ENCODE measurements at regions not wholly inside any gene's neighbourhood (a gene's known extent, or its start where the extent isn't known, plus 50 kb on each side); places are given as distances from the start of the nearest gene placed in this dataset.

DNA sequence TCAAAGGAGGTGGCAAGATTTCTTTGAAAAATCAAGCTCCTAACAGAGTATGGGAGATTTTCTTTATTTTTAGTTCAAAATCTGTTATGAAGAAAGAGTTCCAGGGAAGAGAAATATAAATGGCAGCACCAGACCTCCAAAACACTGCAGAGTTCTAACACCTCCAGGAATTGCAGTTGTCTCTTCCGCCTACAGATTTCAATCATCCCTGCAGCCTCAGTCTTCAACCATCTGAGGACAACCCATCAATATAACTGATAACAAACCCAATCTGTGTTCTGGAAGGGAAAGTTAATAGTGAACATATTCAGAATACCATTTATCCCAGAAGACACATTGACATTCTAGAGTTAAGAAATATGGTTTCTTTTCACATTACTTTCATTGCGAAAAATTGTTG is 296.1 kb downstream of the ARAP2 start:
- ATAC-seq (no peak), DNase-seq (ENCODE audit: low spot score in 2 of 2) (no peak)
- no peak overlapping the region for H3K27ac Mint-ChIP-seq
- no peaks in the 10 kb centered on the region for H3K36me3 Mint-ChIP-seq
- H3K9me3 Mint-ChIP-seq: peaks cover 12 to 13% of the 10 kb centered on the region in 2 donors

- ATAC-seq: no peak
Measured at GRCh38 chr4:35950442-35950841, 293.9 kb downstream of the ARAP2 start.

DNA sequence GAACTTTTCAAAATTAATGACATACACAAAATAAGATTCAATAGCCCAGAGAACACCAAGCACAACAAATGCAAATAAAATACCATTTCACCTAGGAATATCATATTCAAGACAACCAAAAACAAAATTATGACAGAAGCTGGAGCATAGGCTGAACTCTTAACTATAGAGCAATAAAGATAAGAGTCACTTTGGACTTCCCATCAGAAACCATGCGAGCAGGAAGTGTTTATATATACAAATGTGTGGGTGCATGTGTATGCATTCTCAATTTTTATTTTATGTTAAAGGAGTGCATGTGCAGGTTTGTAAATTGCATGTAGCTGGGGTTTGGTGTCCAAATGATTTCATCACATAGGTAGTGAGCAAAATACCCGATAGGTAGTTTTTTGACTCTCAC is 291.6 kb downstream of the ARAP2 start:
- no peaks in the 10 kb centered on the region for H3K36me3 Mint-ChIP-seq
- ATAC-seq (no peak), DNase-seq (ENCODE audit: low spot score in 2 of 2) (no peak)
- no peak overlapping the region for H3K27ac Mint-ChIP-seq
- peaks cover 28 to 36% of the 10 kb centered on the region in 2 donors for H3K9me3 Mint-ChIP-seq

More at GRCh38 chr4:35950442-35950841, 293.9 kb downstream of the ARAP2 start:
- Mint-ChIP-seq H3K27ac (no peak overlapping the region), H3K36me3 (no peaks in the 10 kb centered on the region), H3K9me3 (peaks cover 19 to 25% of the 10 kb centered on the region in 2 donors)
- DNase-seq (ENCODE audit: low spot score in 2 of 2): no peak

- DNase-seq (ENCODE audit: low spot score in 2 of 2) (no peak), ATAC-seq (no peak)
- H3K36me3 Mint-ChIP-seq: no peaks in the 10 kb centered on the region
- H3K9me3 Mint-ChIP-seq: no peaks in the 10 kb centered on the region
- no peak overlapping the region for H3K27ac Mint-ChIP-seq
Measured at GRCh38 chr4:35963383-35963782, 280.9 kb downstream of the ARAP2 start.

- DNase-seq (ENCODE audit: low spot score in 2 of 2): no peak
- no peak overlapping the region for H3K27ac Mint-ChIP-seq
- no peaks in the 10 kb centered on the region for H3K36me3 Mint-ChIP-seq
- no peaks in the 10 kb centered on the region for H3K9me3 Mint-ChIP-seq
- no peak for ATAC-seq
Measured at GRCh38 chr4:35963974-35964515, 280.3 kb downstream of the ARAP2 start.

DNA sequence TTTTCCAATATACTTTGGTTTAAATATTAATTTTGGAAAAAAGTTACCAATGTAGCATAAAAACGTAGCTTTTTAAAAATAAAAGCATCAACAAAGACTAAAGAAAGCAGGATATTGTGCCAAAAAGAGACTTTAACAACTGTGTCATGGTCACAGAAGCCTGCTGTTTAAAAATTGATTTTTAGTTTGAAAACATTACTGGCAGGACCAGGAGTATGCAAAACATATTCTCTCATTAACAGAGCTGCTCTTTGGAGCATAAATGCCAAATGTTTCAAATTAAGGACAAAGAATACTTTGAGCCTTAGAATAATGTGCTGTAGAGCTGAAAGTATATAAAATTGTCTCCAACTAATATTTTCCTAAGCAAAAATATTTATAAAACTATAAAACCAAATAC is 279.0 kb downstream of the ARAP2 start:
- H3K9me3 Mint-ChIP-seq: no peaks in the 10 kb centered on the region
- no peaks in the 10 kb centered on the region for H3K36me3 Mint-ChIP-seq
- ATAC-seq (no peak), DNase-seq (ENCODE audit: low spot score in 2 of 2) (no peak)
- no peak overlapping the region for H3K27ac Mint-ChIP-seq

DNA sequence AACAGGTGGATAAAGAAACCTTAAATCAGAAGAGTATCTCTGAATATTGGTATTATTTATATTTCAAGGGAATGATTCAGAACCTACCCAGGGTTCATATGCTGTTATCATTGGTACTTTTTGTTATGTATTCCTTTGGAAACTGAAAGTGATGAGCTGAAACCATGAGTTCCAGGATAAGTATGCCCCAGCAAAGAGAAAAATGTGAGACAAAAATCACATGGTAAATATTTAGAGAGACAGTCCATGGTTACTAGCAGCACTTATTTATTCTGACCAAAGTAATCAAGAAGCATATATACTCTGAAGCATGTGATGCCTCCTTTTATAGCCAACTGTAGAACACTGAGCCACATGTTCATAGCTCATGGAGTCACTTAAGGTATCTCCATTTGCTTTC is 277.7 kb downstream of the ARAP2 start:
- Mint-ChIP-seq H3K36me3 (no peaks in the 10 kb centered on the region), H3K9me3 (no peaks in the 10 kb centered on the region), H3K27ac (no peak overlapping the region)
- ATAC-seq (peak in 1 of 2 donors; percentile 27), DNase-seq (ENCODE audit: low spot score in 2 of 2) (no peak)

DNA sequence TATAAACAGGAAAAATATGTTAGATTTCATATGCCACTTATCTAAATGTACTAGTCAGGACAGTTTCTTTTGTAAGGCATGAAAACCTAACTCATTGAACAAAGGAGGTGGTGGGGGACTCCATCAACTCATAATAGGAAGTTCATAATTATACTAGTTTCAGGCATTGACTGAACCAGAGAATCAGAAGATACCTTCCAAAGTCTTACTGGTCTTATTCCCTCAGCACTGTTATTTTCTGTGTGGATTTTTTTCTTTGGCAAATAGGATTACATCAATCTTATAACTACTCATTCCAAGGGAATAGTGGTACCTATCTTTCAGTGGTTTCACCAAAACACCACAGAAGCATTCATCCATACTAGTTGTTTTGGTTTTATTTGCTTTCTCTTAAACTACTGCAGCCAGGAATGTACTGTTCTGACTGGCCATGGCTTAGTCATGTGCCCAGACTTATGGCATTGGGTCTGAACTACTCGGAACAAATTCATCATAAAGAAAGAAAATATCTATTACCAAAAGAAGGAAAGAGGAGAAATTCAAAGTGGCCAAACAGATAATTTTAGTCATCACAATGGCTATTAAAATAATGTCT is 273.9 kb downstream of the ARAP2 start:
- peaks cover 0 to 5% of the 10 kb centered on the region in 2 donors for H3K9me3 Mint-ChIP-seq
- peak; percentile 80 to 93 for ATAC-seq

GRCh38 chr4:35972814-35973213 is 271.5 kb downstream of the ARAP2 start:
- Mint-ChIP-seq H3K27ac (no peak overlapping the region), H3K36me3 (peaks cover 0 to 22% of the 10 kb centered on the region in 2 donors), H3K9me3 (peaks cover 0 to 17% of the 10 kb centered on the region in 2 donors)
- no peak for ATAC-seq
- no peak for DNase-seq (ENCODE audit: low spot score in 2 of 2)

More for the DNA sequence above, 273.9 kb downstream of the ARAP2 start:
- peaks cover 0 to 6% of the 10 kb centered on the region in 2 donors for H3K36me3 Mint-ChIP-seq
- no peak overlapping the region for H3K27ac Mint-ChIP-seq
- peak in 1 of 2 donors; percentile 4 for DNase-seq (ENCODE audit: low spot score in 2 of 2)

- ATAC-seq: peak; percentile 93 to 94
- H3K27ac Mint-ChIP-seq: peak overlapping the region in 1 of 2 donors; percentile 19
Measured at GRCh38 chr4:35975617-35976355, 268.5 kb downstream of the ARAP2 start.

GRCh38 chr4:35978551-35978950 is 265.8 kb downstream of the ARAP2 start:
- peaks cover 6 to 22% of the 10 kb centered on the region in 2 donors for H3K36me3 Mint-ChIP-seq

More at GRCh38 chr4:35975617-35976355, 268.5 kb downstream of the ARAP2 start:
- Mint-ChIP-seq H3K36me3 (peaks cover 6 to 22% of the 10 kb centered on the region in 2 donors), H3K9me3 (peaks cover 0 to 17% of the 10 kb centered on the region in 2 donors)
- DNase-seq (ENCODE audit: low spot score in 2 of 2): no peak

DNA sequence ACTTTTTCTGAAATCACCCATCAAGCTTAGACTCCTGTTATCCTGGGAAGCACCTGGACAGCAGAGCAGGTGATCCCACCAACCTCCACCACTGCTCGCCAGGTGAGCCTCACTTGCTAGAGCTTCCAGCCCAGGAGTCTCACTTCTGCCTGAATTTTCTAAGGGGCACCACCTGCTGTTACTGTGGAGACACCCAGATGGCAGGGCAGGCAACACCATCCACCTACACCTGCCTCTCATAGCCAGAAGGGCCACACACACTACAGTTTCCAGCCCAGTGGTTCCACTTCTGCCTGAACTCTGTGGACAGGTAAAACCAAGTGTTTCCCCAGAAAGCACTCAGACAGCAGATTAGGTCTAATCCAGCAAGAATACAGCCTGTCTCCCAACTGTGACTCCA is 262.0 kb downstream of the ARAP2 start:
- ATAC-seq (no peak), DNase-seq (ENCODE audit: low spot score in 2 of 2) (no peak)
- Mint-ChIP-seq H3K9me3 (peaks cover 8 to 10% of the 10 kb centered on the region in 2 donors), H3K27ac (no peak overlapping the region), H3K36me3 (peaks cover 2 to 10% of the 10 kb centered on the region in 2 donors)

More at GRCh38 chr4:35978551-35978950, 265.8 kb downstream of the ARAP2 start:
- Mint-ChIP-seq H3K27ac (no peak overlapping the region), H3K9me3 (peaks cover 0 to 17% of the 10 kb centered on the region in 2 donors)
- DNase-seq (ENCODE audit: low spot score in 2 of 2) (no peak), ATAC-seq (no peak)

DNA sequence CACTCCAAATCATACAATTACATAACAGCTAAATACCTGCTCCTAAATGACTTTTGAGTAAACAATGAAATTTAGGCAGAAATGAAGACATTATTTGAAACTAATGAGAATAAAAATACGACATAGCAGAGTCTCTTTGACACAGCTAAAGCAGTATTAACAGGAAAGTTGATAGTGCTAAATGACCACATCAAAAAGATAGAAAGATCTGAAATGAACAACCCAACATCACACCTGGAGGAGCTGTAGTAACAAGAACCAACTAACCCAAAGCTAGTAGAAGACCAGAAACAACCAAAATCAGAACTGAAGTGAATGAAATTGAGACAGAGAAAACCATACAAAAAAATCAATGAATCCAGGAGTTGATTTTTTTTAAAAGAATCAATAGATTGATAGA is 257.8 kb downstream of the ARAP2 start:
- Mint-ChIP-seq H3K27ac (no peak overlapping the region), H3K9me3 (peaks cover 8 to 10% of the 10 kb centered on the region in 2 donors), H3K36me3 (peaks cover 0 to 12% of the 10 kb centered on the region in 2 donors)
- ATAC-seq (peak in 1 of 2 donors; percentile 78), DNase-seq (ENCODE audit: low spot score in 2 of 2) (no peak)

- ATAC-seq (no peak), DNase-seq (ENCODE audit: low spot score in 2 of 2) (no peak)
- H3K36me3 Mint-ChIP-seq: no peaks in the 10 kb centered on the region
- H3K27ac Mint-ChIP-seq: no peak overlapping the region
- no peaks in the 10 kb centered on the region for H3K9me3 Mint-ChIP-seq
Measured at GRCh38 chr4:35993606-35994005, 250.7 kb downstream of the ARAP2 start.

DNA sequence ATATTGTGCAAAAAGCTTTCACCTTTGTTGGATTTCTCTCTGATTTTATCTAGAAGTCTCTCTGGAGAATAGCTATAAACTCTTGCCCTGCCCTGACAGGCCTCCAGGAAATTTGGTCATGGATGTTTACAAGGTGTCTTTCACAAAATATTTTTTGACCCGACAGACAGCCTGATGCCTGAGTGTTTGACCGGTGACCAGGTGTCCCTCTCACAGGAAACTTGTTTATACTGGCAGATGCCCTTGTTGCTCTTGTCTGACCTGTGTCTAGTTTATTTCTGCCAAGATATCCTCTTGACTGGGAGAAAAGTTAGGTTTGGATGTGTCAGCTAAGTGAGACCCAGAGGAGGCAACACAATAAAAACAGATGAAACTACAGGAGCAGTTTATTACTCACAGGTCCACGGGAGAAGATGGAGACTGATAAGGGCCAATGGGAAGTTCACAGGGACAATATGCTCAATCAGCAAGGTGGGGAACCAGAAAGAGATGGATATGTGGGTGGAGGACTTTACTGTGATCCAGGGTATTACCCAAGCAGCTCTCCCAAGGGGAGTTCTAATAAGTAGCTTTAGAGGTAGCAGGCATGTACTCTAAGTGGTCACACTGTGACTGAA is 243.3 kb downstream of the ARAP2 start:
- no peak for ATAC-seq
- peaks cover 0 to 4% of the 10 kb centered on the region in 2 donors for H3K36me3 Mint-ChIP-seq
- H3K27ac Mint-ChIP-seq: peak overlapping the region in 1 of 2 donors; percentile 7
- DNase-seq (ENCODE audit: low spot score in 2 of 2): no peak
- no peaks in the 10 kb centered on the region for H3K9me3 Mint-ChIP-seq

DNA sequence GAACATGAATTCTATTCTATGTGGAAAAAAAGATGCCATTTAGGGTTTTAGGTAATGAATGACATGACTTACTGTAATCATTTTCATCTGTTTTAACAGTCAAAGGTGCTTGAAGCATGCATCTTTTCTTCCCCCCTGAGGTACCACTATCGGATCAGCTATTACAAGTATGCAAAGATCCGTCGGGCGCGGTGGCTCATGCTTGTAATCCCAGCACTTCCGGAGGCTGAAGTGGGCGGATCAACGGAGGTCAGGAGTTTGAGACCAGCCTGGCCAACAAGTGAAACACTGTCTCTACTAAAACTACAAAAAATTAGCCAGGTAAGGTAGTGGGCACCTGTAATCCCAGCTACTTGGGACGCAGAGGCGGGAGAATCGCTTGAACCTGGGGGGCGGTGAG is 241.3 kb downstream of the ARAP2 start:
- DNase-seq (ENCODE audit: low spot score in 2 of 2) (no peak), ATAC-seq (no peak)
- peaks cover 0 to 5% of the 10 kb centered on the region in 2 donors for H3K9me3 Mint-ChIP-seq
- H3K27ac Mint-ChIP-seq: no peak overlapping the region
- peaks cover 0 to 4% of the 10 kb centered on the region in 2 donors for H3K36me3 Mint-ChIP-seq

All from activated naive CD4-positive, alpha-beta T cell treated with anti-CD3 and anti-CD28 coated beads, Interleukin-2, amount 50 U/mL, for 72 hours (primary cell).